ENCODE measurements at regions not wholly inside any gene's neighbourhood (a gene's known extent, or its start where the extent isn't known, plus 50 kb on each side); places are given as distances from the start of the nearest gene placed in this dataset.

GRCh38 chr7:52938455-52939133, 96.8 kb upstream of the POM121L12 start:
- H3K9me3 ChIP-seq (ENCODE audit: severe bottlenecking), result no peaks in the 10 kb centered on the region
- H3K36me3 ChIP-seq, result no peaks in the 10 kb centered on the region
- no peaks in the 10 kb centered on the region for H3K27me3 ChIP-seq (ENCODE audit: insufficient read depth, low read depth, severe bottlenecking)
- TF ChIP-seq CTCF (IDR thresholded peaks at IDR 0.05; ENCODE audit: low read depth, low read length), result no peak
- no peak overlapping the region for H3K4me3 ChIP-seq (ENCODE audit: low read depth, low read length)
- no peak overlapping the region for H3K27ac ChIP-seq
- DNase-seq, result no peak

GRCh38 chr7:52936750-52937149, 98.7 kb upstream of the POM121L12 start:
- no peaks in the 10 kb centered on the region for H3K36me3 ChIP-seq
- TF ChIP-seq CTCF (IDR thresholded peaks at IDR 0.05; ENCODE audit: low read depth, low read length), result no peak
- H3K27ac ChIP-seq, result no peak overlapping the region
- H3K4me3 ChIP-seq (ENCODE audit: low read depth, low read length), result no peak overlapping the region
- H3K9me3 ChIP-seq (ENCODE audit: severe bottlenecking), result no peaks in the 10 kb centered on the region
- H3K27me3 ChIP-seq (ENCODE audit: insufficient read depth, low read depth, severe bottlenecking), result no peaks in the 10 kb centered on the region
- no peak for DNase-seq

GRCh38 chr7:52928591-52928990, 106.8 kb upstream of the POM121L12 start:
- Histone ChIP-seq H3K27ac (no peak overlapping the region), H3K9me3 (ENCODE audit: severe bottlenecking) (no peaks in the 10 kb centered on the region), H3K36me3 (no peaks in the 10 kb centered on the region), H3K4me3 (ENCODE audit: low read depth, low read length) (no peak overlapping the region), H3K27me3 (ENCODE audit: insufficient read depth, low read depth, severe bottlenecking) (no peaks in the 10 kb centered on the region)
- no peak for TF ChIP-seq CTCF (IDR thresholded peaks at IDR 0.05; ENCODE audit: low read depth, low read length)
- no peak for DNase-seq

GRCh38 chr7:52925332-52925731, 110.1 kb upstream of the POM121L12 start:
- Histone ChIP-seq H3K36me3 (no peaks in the 10 kb centered on the region), H3K27me3 (ENCODE audit: insufficient read depth, low read depth, severe bottlenecking) (no peaks in the 10 kb centered on the region), H3K9me3 (ENCODE audit: severe bottlenecking) (no peaks in the 10 kb centered on the region), H3K27ac (no peak overlapping the region), H3K4me3 (ENCODE audit: low read depth, low read length) (no peak overlapping the region)
- peak; percentile 56 for TF ChIP-seq CTCF (IDR thresholded peaks at IDR 0.05; ENCODE audit: low read depth, low read length)
- peak; percentile 28 for DNase-seq

- no peaks in the 10 kb centered on the region for H3K36me3 ChIP-seq
- no peaks in the 10 kb centered on the region for H3K9me3 ChIP-seq (ENCODE audit: severe bottlenecking)
- no peak overlapping the region for H3K27ac ChIP-seq
- H3K4me3 ChIP-seq (ENCODE audit: low read depth, low read length), result no peak overlapping the region
- no peak for DNase-seq
- no peaks in the 10 kb centered on the region for H3K27me3 ChIP-seq (ENCODE audit: insufficient read depth, low read depth, severe bottlenecking)
- no peak for TF ChIP-seq CTCF (IDR thresholded peaks at IDR 0.05; ENCODE audit: low read depth, low read length)
Observed at GRCh38 chr7:52920977-52921376, 114.5 kb upstream of the POM121L12 start.

All from WERI-Rb-1 (cell line).